Activated gamma-delta T cell (primary cell): ENCODE measurements at regions not wholly inside any gene's neighbourhood (a gene's known extent, or its start where the extent isn't known, plus 50 kb on each side); places are given as distances from the start of the nearest gene placed in this dataset.
"Not testable (repeated sequence)": the region's sequence is repeated elsewhere in the genome, so short reads cannot be mapped to it uniquely, and the experiment has no call there.

Experiments
- DNase-seq: peaks from one replicate; lab custom pipeline; 2025; lab: John Stamatoyannopoulos, UW

DNA sequence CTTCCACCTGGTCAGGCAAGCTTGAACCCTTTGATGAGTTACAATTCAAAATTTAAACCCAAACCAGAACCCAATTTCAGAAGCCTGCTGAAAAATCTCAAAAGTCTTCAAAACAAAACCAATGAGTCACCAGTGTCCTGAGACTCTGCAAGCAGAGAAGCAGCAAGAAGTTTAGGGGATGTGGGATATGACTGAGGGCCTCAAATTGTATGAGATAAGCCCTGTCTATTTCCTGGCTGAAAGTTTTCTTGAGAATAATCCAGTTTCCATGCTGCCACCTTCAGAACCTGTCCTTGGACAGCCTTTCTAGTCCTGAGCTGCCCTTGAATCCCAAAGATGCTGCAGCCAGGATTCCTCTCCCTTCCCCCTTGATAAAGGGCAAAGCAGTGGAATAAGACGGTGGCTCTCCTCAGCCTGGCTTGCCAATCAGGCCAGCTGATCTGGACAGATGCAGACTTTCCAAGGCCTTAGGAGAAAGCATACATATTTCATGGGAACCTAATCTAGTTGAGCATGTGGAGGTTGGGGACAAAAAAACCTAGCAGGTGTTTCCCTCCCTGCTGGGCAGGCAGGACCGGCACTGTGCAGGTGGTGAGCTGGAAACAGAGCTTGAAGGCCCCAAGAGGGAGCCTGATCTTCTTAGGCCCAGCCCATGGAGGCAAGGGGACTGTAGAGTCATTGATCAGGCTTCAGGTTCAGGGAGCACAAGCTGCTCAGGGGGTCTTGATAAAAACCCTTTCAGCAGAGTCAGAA lies 278.0 kb upstream of the MGAT5 start:
- DNase-seq, result no peak

GRCh38 chr2:133976659-133977058 lies 277.2 kb upstream of the MGAT5 start:
- DNase-seq, result no peak

GRCh38 chr2:133977405-133977804 lies 276.5 kb upstream of the MGAT5 start:
- DNase-seq, result no peak

DNA sequence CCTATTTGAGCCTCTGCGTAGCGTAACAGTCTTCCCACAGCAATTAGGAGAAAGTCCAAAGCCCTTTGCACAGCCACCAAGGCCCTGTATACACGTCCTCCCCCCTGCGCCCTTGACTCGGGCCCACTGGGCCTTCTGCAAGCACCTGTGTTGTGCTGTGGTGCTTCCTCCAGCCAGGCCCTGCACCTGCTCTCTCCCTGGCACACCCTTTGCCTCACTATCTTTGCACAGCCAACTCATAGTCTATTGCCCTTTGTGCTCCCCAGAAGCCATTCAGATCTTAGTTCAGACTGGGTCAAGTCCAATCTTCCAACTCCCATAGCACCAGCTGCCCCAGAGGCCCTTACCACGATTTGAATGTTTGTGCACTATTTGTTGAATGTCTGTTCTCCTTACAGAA lies 271.6 kb upstream of the MGAT5 start:
- no peak for DNase-seq

DNA sequence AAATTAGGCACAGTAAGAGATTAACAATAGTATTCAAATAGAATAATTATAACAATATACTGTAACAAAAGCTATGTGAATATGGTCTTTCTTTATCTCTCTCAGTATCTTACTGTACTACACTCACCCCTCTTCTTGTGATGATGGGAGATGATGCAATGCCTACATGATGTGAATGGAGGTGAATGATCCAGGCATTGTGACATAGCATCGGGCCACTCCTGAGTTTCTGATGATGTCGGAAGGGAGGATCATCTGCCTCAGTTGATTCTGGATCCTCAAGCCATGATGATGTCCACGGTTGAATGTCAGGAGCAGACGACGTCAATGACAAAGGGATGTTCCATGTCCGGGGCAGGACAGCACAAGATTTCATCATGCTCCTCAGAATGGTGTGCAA lies 268.3 kb upstream of the MGAT5 start:
- DNase-seq, result no peak

DNA sequence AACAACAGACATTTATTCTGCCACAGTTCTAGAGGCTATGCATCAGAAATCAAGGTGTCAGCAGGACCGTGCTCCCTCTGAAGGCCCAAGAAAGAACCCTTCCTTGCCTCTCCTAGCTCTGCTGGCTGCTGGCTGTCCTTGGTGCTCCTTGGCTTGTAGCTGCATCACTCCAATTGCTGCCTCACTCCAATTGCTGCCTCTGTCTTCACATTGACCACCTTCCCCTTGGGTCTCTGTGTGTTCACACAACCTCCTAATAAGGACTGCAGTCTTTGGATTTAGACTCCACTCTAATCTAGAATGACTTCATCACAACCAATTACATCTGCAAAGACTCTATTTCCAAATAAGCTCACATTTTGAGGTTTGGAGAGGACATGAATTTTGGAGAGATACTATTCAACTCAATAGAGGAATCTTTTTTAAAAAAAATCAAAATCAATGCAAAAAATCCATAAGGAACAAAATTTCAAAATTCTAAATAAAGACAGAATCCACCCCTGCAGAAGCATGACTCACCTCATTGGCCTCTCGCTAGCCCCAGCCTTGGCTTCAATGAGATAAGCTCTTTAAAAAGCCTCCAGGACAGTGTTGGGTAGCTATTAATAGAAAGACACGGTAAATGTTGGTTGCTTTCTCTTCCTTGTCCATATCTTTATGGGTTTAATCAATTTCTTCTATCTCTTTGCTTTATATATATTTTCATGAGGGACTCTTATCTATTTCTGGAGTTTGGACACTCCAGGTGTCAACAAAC lies 267.6 kb upstream of the MGAT5 start:
- DNase-seq, result no peak

DNA sequence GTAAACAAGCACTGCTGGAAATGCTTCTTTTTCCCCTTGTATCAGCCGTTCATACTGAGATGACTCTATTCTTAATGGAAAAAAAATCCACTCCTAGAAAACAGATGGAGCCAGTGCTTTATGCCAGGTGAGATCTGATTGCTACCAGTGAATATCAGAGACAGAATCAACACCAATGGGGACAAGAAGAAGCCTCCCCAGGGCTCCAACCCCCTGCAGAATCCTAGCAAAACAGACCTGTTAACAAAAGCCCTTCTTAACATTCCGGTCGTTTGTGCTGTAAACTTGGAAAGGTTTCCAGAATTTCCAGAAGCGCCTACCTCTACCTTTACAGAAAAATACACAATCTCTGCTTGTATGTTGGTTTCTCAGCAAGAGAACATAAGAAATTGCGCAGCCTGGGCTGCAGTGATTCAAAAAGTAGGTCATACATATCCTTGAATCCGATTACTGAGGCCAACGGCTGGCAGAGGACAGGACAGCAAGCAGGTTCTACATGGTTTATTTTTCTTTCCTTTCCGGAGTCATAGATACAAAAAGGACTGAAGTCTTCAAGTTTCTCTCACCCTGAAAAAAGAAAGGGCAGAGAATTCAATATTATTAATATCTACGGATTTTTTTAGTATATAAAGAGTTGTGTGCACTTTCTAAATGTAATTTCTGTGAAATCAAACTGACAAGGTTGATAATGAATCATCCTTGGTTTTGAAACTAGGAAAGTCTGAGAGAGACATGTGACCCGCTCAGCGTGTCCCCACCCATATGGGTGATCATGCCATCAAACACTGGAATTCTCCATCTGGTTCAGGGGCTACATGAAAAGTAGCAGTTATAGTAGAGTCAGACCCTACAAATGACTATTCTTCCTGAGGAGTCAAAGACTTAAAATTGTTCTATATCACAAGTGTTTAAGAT lies 266.7 kb upstream of the MGAT5 start:
- DNase-seq, result no peak

GRCh38 chr2:133988316-133988891 lies 265.5 kb upstream of the MGAT5 start:
- DNase-seq, result no peak

- DNase-seq, result no peak
Observed at GRCh38 chr2:133991606-133992168, 262.2 kb upstream of the MGAT5 start.

DNA sequence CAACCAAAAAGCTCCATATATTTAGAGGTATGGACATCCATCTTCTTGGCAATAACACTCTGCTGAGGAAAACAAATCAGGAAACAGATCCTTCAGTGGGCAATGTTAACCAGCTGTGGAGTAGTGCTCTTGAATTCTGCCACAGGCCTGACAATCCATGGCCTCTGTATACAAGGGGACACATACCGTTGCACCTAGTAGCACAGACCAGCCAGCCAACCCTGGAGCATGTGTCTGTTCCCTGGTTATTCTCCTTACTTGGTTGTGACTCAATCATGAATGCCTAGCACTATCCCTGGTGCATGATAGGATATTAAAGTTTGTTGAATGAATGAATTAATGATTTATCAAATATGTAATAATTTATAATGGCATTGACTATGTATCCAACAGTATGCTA lies 261.4 kb upstream of the MGAT5 start:
- DNase-seq, result no peak

DNA sequence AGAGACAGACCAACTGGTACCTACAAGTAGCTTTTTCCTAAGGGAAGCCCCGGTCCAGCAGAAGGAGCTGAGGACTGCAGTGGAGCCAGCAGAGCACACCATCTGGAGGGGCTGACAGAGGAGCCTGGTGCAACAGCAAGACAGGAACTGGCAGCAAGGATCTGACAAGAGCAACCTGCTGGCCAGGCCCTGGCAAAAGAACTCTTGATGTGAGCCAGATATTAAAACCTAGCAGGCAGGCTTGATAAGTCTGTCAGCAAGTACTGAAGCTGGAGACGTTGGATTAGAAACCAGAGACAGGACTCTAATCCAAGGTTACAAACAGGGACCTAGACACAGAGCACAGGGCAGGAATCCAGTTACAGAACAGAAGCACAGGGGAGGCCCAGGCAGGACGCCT lies 260.7 kb upstream of the MGAT5 start:
- no peak for DNase-seq

DNA sequence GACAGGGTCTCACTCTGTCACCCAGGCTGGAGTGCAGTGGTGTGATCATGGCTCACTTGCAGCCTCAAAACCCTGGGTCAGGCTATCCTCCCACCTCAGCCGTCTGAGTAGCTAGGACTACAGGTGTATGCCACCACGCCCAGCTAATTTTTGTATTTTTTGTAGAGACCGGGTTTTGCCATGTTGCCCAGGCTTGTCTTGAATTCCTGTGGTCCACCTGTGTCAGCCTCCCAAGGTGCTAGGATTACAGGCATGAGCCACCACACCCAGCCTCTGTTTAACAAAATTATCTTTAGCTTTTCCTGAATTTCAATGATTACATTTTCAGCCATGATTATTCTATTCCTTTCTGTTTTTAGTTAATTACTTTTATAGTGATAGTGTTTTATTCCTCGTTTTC lies 255.1 kb upstream of the MGAT5 start:
- not testable (repeated sequence) for DNase-seq

GRCh38 chr2:134002391-134002790 lies 251.5 kb upstream of the MGAT5 start:
- no peak for DNase-seq

DNA sequence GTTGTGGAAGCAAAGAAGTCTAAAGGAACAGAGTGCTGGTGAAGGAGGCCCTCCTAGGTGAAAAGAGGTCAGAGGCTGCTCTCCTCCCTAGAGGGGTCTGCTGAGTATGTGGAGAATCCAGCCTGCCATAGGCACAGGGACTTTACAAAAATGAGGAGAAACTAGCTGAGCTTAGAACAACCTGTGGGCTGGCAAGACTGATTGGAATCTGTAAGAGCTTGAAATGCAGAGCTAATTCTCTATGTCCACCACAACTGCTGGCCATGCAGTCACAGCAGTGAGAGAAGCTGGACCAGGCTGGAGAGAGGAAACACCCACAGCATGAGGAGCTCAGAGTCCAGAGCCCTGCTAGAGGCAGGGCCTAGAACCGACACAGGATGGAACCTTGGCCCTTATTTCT lies 251.0 kb upstream of the MGAT5 start:
- no peak for DNase-seq

DNA sequence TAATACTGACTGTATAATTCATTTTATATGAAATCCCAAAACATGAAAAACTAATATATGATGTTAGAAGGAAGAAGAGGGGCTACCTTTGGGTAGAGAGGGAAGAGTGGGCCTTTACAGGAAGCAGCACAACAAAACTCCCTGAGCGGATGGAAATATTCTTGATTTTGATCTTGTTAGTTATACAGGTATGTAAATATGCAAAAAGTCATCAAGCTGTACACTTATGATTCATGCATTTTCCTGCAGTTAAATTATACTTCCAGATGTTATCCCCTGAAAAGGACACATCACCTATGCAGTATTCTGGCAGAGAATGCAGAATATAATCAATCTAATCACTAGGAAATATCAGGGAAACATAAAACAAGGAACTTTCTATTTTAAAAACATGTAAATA lies 249.4 kb upstream of the MGAT5 start:
- DNase-seq, result no peak

DNA sequence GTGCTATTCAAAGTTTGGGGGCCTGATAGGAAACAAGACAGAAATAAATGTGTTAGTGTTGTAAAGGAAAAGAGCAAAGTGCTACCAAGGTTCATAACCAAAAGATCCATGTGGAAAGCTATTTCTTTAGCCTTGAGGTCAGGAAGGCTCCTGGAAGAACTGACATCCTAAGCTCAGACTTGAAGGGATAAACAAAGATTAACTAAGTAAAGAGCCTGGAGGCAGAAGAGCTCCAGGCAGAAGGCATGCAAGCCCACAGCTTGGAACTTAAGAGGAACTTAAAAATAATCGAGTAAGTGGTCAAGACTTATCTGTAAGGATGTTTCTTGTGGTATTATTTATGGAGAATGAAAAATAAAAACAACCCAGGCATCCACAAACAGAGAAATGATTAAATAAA lies 245.0 kb upstream of the MGAT5 start:
- no peak for DNase-seq

DNA sequence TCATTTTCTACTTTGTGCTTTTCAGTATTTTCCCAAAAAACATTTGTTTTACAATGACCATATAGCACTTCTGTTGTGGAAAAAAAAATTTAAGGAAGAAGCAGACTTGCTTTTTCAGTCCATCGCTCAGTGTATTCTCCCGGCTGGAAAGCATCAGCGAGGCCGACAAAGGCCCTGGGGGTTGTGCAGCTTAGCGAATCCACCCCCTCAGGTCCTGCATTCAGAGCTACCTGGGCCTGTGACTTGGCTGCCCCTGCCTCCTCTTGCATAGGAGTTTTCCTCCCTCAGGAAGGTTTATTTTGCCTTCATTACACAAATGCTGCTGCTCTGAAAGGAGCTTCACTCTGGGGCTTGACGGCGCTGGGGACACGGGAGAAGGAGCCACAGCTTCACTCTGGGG lies 244.4 kb upstream of the MGAT5 start:
- no peak for DNase-seq

DNA sequence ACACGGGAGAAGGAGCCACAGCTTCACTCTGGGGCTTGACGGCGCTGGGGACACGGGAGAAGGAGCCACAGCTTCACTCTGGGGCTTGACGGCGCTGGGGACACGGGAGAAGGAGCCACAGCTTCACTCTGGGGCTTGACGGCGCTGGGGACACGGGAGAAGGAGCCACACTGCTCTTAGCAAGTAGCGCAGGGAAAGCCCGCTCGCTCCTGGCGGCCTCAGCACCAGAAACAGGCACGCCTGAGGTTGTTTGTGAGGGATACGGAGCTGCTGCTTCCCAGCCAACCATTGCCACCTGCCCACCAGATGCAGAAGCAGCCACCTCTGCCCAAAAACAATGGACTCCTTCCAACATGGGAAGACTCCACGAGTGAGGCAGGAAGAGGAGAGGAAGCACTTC lies 244.0 kb upstream of the MGAT5 start:
- DNase-seq, result not testable (repeated sequence)

DNA sequence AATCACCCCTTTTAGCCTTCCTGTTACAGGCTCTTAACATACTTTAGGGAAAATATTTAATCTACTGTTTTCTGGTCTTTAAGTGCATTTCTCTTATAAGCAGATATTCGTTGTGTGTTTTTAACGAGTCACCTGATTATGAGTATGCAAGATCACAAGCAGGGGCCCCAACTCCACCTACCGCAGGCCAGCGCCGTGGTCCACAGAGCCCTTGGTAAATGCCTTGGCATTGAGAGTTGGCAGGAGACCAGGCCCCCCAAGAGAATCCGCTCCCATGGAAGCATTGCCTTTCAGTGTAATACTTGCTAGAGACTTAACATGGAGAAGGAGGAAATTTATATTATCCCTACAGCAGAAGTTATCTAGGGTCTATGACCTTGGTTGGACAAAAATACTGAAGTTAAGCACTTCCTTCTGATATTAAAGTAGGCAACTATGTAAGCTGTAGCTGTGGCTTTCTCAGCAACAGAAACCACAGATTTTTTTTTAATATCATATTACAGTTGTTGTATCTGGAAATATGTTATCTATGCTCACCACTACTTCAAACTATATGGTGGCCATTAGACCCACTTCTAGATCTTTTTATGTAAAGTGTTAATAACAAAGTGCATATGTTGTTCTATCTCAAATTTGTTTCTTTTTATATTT lies 241.8 kb upstream of the MGAT5 start:
- no peak for DNase-seq

DNA sequence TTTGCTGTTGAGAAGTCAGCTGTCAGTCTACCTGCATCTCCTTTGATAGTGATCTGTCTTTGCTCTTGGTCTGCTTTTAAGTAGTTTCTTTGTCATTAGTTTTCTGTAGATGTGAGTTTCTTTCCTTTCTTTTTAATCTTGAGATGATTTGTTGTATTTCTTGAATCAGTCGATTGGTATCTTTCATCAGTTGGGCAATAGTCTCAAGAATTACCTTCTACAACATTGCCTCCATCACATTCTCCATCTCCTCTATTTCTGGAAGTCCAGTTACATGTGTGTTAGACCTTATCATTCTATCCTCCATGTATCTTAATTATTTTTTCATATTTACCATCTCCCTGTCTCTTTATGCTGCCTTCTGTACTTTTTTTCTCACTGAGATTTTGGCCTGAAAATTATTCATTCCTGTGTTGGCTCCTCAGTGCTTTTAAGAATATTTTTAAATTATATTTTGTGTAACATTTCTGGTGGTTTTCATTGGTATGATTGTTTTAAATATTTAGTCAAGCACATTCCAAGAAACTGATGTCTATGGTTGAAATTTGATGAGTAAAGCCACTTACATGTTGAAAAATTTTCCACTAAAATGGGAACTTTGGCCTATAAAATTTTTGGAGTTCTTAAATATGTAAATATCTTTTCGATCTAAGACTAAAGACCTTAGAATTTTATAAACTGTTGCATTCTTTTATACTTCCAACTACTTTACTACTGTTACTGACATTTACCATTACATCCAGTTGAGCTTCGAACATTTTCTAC lies 239.5 kb upstream of the MGAT5 start:
- no peak for DNase-seq

- no peak for DNase-seq
Observed at GRCh38 chr2:134019871-134020270, 234.0 kb upstream of the MGAT5 start.
